Fibroblast of lung (primary cell): ENCODE measurements at regions not wholly inside any gene's neighbourhood (a gene's known extent, or its start where the extent isn't known, plus 50 kb on each side); places are given as distances from the start of the nearest gene placed in this dataset.

Experiments used
- EZH2 ChIP-seq: IDR thresholded peaks from 2 replicates; pipeline ENCODE4 v1.5.1; 2012; ENCODE audit warnings: low read length, control low read depth, mild to moderate bottlenecking; ENCODE audit errors: missing control alignments
- TF ChIP-seq, protein P1 (sequence below), 2 donors: IDR thresholded peaks in 1 of 2; conservative IDR thresholded peaks in 1 of 2; 1 replicate in 1 of 2; 2 replicates in 1 of 2; pipeline ENCODE4 v1.5.1; 2011 to 2012; ENCODE audit warnings: low read length in 2 of 2, control low read depth in 1 of 2, inconsistent platforms in 1 of 2, low read depth in 1 of 2, mild to moderate bottlenecking in 1 of 2

DNA sequence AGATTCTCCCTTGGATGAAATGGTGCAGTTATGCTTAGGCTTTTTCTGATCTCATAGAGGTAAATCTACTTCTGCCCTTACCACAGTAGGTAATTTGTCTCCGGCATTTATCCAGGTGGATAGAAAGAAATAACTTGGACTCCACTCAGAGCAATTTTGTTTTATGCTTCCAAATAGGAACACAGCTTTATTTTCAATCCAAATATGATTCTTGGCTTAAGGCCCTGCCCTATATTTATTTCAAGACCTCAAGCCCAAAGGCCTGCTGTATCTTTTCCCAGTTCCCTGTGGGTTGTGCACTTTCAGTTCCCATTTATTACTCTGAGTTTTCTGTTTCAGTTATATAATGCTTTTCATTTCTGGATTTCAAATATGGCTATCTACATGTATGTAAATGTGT is 274.2 kb upstream of the SMC2 start:
- TF ChIP-seq EZH2 = no peak
- TF ChIP-seq, protein P1, sequence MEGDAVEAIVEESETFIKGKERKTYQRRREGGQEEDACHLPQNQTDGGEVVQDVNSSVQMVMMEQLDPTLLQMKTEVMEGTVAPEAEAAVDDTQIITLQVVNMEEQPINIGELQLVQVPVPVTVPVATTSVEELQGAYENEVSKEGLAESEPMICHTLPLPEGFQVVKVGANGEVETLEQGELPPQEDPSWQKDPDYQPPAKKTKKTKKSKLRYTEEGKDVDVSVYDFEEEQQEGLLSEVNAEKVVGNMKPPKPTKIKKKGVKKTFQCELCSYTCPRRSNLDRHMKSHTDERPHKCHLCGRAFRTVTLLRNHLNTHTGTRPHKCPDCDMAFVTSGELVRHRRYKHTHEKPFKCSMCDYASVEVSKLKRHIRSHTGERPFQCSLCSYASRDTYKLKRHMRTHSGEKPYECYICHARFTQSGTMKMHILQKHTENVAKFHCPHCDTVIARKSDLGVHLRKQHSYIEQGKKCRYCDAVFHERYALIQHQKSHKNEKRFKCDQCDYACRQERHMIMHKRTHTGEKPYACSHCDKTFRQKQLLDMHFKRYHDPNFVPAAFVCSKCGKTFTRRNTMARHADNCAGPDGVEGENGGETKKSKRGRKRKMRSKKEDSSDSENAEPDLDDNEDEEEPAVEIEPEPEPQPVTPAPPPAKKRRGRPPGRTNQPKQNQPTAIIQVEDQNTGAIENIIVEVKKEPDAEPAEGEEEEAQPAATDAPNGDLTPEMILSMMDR (conservative IDR thresholded peaks at IDR 0.05 in 1 of 2, IDR thresholded peaks at IDR 0.05 in 1 of 2; ENCODE audit: low read depth in 1 of 2, low read length in 2 of 2) = no peak
